HEK293 (cell line): ENCODE measurements at regions not wholly inside any gene's neighbourhood (a gene's known extent, or its start where the extent isn't known, plus 50 kb on each side); places are given as distances from the start of the nearest gene placed in this dataset.

Experiments
- CTCF ChIA-PET: fragments of 350-600 bp; formaldehyde crosslinking; extraction: SDS; loops from one replicate; lab custom pipeline; 2021; ENCODE audit warnings: antibody characterized with exemption; lab: Yijun Ruan, JAX
- POLR2A ChIA-PET: fragments of 300-600 bp; formaldehyde crosslinking; extraction: SDS; loops from one replicate; lab custom pipeline; 2020; ENCODE audit warnings: antibody characterized with exemption, inconsistent platforms; lab: Yijun Ruan, JAX
- H3K27ac ChIP-seq: fragments of 200-500 bp; sonication (Bioruptor generic); 2 replicates; pipeline ENCODE4 v1.5.1; 2014; ENCODE audit warnings: low read depth, low read length, control low read depth, inconsistent platforms; ENCODE audit errors: extremely low read depth
- H3K36me3 ChIP-seq, 2 experiments: fragments of 200-500 bp in 1 of 2; sonication (Bioruptor generic) in 1 of 2; 1 replicate in 1 of 2; 2 replicates in 1 of 2; pipeline ENCODE4 v1.5.1; 2014 to 2017; ENCODE audit warnings: inconsistent platforms in 2 of 2, low read length in 2 of 2; ENCODE audit not compliant: control insufficient read depth in 2 of 2, insufficient read depth in 1 of 2
- H3K4me1 ChIP-seq: fragments of 200-500 bp; sonication (Bioruptor generic); 2 replicates; pipeline ENCODE4 v1.5.1; 2014; ENCODE audit warnings: mild to moderate bottlenecking, low read length, inconsistent platforms; ENCODE audit not compliant: control insufficient read depth, insufficient read depth
- H3K4me3 ChIP-seq: 2 replicates; pipeline ENCODE4 v1.5.1; 2011; ENCODE audit warnings: low read depth, mild to moderate bottlenecking, control low read depth, low read length, moderate library complexity
- H3K9me3 ChIP-seq: fragments of 200-500 bp; sonication (Bioruptor generic); 2 replicates; pipeline ENCODE4 v1.5.1; 2014; ENCODE audit warnings: low read depth, low read length, inconsistent platforms; ENCODE audit not compliant: control insufficient read depth, insufficient read depth
- EGR2 ChIP-seq: fragments of 450-650 bp; formaldehyde crosslinking; IDR thresholded peaks from 2 replicates; pipeline ENCODE4 v1.5.1; 2016; ENCODE audit warnings: low read depth, missing biosample characterization, missing genetic modification characterization
- GFI1B ChIP-seq: fragments of 450-650 bp; formaldehyde crosslinking; IDR thresholded peaks from 2 replicates; pipeline ENCODE4 v1.5.1; 2016; ENCODE audit warnings: missing biosample characterization, missing genetic modification characterization
- GLIS1 ChIP-seq: fragments of 450-650 bp; formaldehyde crosslinking; IDR thresholded peaks from 2 replicates; pipeline ENCODE4 v1.5.1; 2016; ENCODE audit warnings: missing biosample characterization, missing genetic modification characterization
- HOXA7 ChIP-seq: sonication (generic); formaldehyde crosslinking; IDR thresholded peaks from 2 replicates; pipeline ENCODE4 v1.8.1; 2022; ENCODE audit warnings: missing genetic modification reagents, borderline replicate concordance
- OSR2 ChIP-seq: fragments of 450-650 bp; formaldehyde crosslinking; IDR thresholded peaks from 2 replicates; pipeline ENCODE4 v1.5.1; 2016; ENCODE audit warnings: missing biosample characterization, missing genetic modification characterization
- ZFHX2 ChIP-seq: fragments of 450-650 bp; formaldehyde crosslinking; conservative IDR thresholded peaks from 2 replicates; pipeline ENCODE4 v1.5.1; 2016; ENCODE audit warnings: missing biosample characterization, missing genetic modification characterization
- ZFP37 ChIP-seq: fragments of 450-650 bp; formaldehyde crosslinking; IDR thresholded peaks from 2 replicates; pipeline ENCODE4 v1.5.1; 2016; ENCODE audit warnings: missing biosample characterization, missing genetic modification characterization
- ZFP69B ChIP-seq: fragments of 450-650 bp; formaldehyde crosslinking; IDR thresholded peaks from 2 replicates; pipeline ENCODE4 v1.5.1; 2016; ENCODE audit warnings: missing biosample characterization, missing genetic modification characterization
- ZIC2 ChIP-seq: fragments of 450-650 bp; formaldehyde crosslinking; IDR thresholded peaks from 2 replicates; pipeline ENCODE4 v1.5.1; 2016; ENCODE audit warnings: missing biosample characterization, missing genetic modification characterization
- ZNF133 ChIP-seq: fragments of 450-650 bp; formaldehyde crosslinking; IDR thresholded peaks from 2 replicates; pipeline ENCODE4 v1.5.1; 2016; ENCODE audit warnings: missing biosample characterization, missing genetic modification characterization
- ZNF155 ChIP-seq: fragments of 450-650 bp; formaldehyde crosslinking; IDR thresholded peaks from 2 replicates; pipeline ENCODE4 v1.5.1; 2016; ENCODE audit warnings: missing biosample characterization, missing genetic modification characterization
- ZNF335 ChIP-seq: fragments of 450-650 bp; formaldehyde crosslinking; conservative IDR thresholded peaks from 2 replicates; pipeline ENCODE4 v1.5.1; 2016; ENCODE audit warnings: missing biosample characterization, missing genetic modification characterization
- ZNF391 ChIP-seq: fragments of 450-650 bp; formaldehyde crosslinking; IDR thresholded peaks from 2 replicates; pipeline ENCODE4 v1.5.1; 2016; ENCODE audit warnings: low read depth, missing biosample characterization, missing genetic modification characterization, borderline replicate concordance
- ZNF518A ChIP-seq: fragments of 450-650 bp; formaldehyde crosslinking; conservative IDR thresholded peaks from 2 replicates; pipeline ENCODE4 v1.5.1; 2016; ENCODE audit warnings: low read depth, missing biosample characterization, missing genetic modification characterization
- ZNF561 ChIP-seq: fragments of 450-650 bp; IDR thresholded peaks from 2 replicates; pipeline ENCODE4 v1.5.1; 2018; ENCODE audit warnings: missing biosample characterization, missing genetic modification characterization, borderline replicate concordance
- ZNF645 ChIP-seq: fragments of 450-650 bp; formaldehyde crosslinking; IDR thresholded peaks from 2 replicates; pipeline ENCODE4; 2016; ENCODE audit warnings: missing biosample characterization, missing genetic modification characterization
- ZNF660 ChIP-seq: fragments of 450-650 bp; IDR thresholded peaks from 2 replicates; pipeline ENCODE4 v1.5.1; 2018; ENCODE audit warnings: missing biosample characterization, mild to moderate bottlenecking, missing genetic modification characterization
- ZNF692 ChIP-seq: fragments of 450-650 bp; formaldehyde crosslinking; IDR thresholded peaks from 2 replicates; pipeline ENCODE4 v1.5.1; 2016; ENCODE audit warnings: missing biosample characterization, missing genetic modification characterization

GRCh38 chr16:51553314-51553713, 402.2 kb upstream of the SALL1 start:
- TF ChIP-seq ZNF335 (tag by site-specific recombination), result 0 out of 2 replicates have a peak, but pooled peaks have one; percentile 30
- peak; percentile 71 for TF ChIP-seq OSR2 (tag by site-specific recombination)
- 0 out of 2 replicates have a peak, but pooled peaks have one; percentile 13 for TF ChIP-seq GLIS1
- TF ChIP-seq ZNF660 (tag by site-specific recombination), result peak; percentile 34; the same call in 1 of the 2 replicates
- TF ChIP-seq ZFP37 (tag by site-specific recombination), result no peak
- peak; percentile 40; the same call in 1 of the 2 replicates for TF ChIP-seq GFI1B (tag by site-specific recombination)
- TF ChIP-seq ZNF155 (tag by site-specific recombination), result no peak
- TF ChIP-seq ZNF561, result no peak
- peak; percentile 58; the same call in 1 of the 2 replicates for TF ChIP-seq ZNF133 (tag by site-specific recombination)
- no peak for TF ChIP-seq ZFP69B (tag by site-specific recombination)
- TF ChIP-seq, all 188 proteins: peak for 6
- no peaks in the 10 kb centered on the region for H3K36me3 ChIP-seq
- POLR2A ChIA-PET, result interaction anchor here (0.8 kb wide), 1 partner anchor 15 kb away, joined by 3 read pairs; no protein-coding TSS in a partner anchor
- no peak overlapping the region for H3K27ac ChIP-seq
- H3K9me3 ChIP-seq, result no peaks in the 10 kb centered on the region
- peaks cover 8% of the 10 kb centered on the region for H3K4me1 ChIP-seq
- H3K4me3 ChIP-seq, result no peak overlapping the region
- CTCF ChIA-PET, result interaction anchor here (0.5 kb wide), 1 partner anchor 208 kb away, joined by 3 read pairs; no protein-coding TSS in a partner anchor

- Histone ChIP-seq H3K4me3 (no peak overlapping the region), H3K27ac (no peak overlapping the region), H3K36me3 (no peaks in the 10 kb centered on the region), H3K9me3 (no peaks in the 10 kb centered on the region), H3K4me1 (no peaks in the 10 kb centered on the region)
- POLR2A ChIA-PET, result no interaction called here
- CTCF ChIA-PET, result interaction anchor here (0.8 to 1.6 kb wide), 2 partner anchors 11 to 267 kb away, joined by 3 read pairs; no protein-coding TSS in a partner anchor
- TF ChIP-seq ZNF518A (tag by site-specific recombination) (no peak), ZFHX2 (tag by site-specific recombination) (peak; percentile 45; the same call in 1 of the 2 replicates), EGR2 (peak; percentile 65; the same call in 1 of the 2 replicates)
- TF ChIP-seq, all 188 proteins: peak for 2
Observed at GRCh38 chr16:51550800-51551347, 399.8 kb upstream of the SALL1 start.

- Histone ChIP-seq H3K4me3 (no peak overlapping the region), H3K36me3 (no peaks in the 10 kb centered on the region), H3K27ac (no peak overlapping the region), H3K4me1 (peaks cover 3% of the 10 kb centered on the region; the same call in 1 of the 2 replicates), H3K9me3 (no peaks in the 10 kb centered on the region)
- ChIA-PET POLR2A (no interaction called here), CTCF (interaction anchor here (1.6 kb wide), 1 partner anchor 268 kb away, joined by 3 read pairs; no protein-coding TSS in a partner anchor)
- no peak for TF ChIP-seq ZNF391
- TF ChIP-seq ZNF645, result no peak
- TF ChIP-seq ZNF692, result no peak
- TF ChIP-seq ZIC2, result no peak
- no peak for TF ChIP-seq HOXA7 (CRISPR knock-in tag)
Observed at GRCh38 chr16:51549836-51550235, 398.8 kb upstream of the SALL1 start.
